OCI-LY3 (cell line): ENCODE measurements at regions not wholly inside any gene's neighbourhood (a gene's known extent, or its start where the extent isn't known, plus 50 kb on each side); places are given as distances from the start of the nearest gene placed in this dataset.

Experiments
- CTCF ChIP-seq: fragments of 200-600, 300-600 bp; sonication (generic); IDR thresholded peaks from 2 replicates; pipeline ENCODE4 v1.5.1; 2014; ENCODE audit warnings: antibody characterized with exemption, low read length, low read depth
- EZH2phosphoT487 ChIP-seq: fragments of 200-600 bp; shearing (Covaris generic); IDR thresholded peaks from 2 replicates; pipeline ENCODE4 v1.6.1; 2018; ENCODE audit warnings: antibody characterized with exemption, mixed run types, low read depth

GRCh38 chr7:135847242-135847641 lies 98.6 kb upstream of the FAM180A start:
- TF ChIP-seq CTCF = no peak
- no peak for TF ChIP-seq EZH2phosphoT487
